HepG2 (cell line): ENCODE measurements at regions not wholly inside any gene's neighbourhood (a gene's known extent, or its start where the extent isn't known, plus 50 kb on each side); places are given as distances from the start of the nearest gene placed in this dataset.

ENCODE experiments used
- ATAC-seq: fragments of 200-7000 bp; cut with Tn5 transposase; 3 replicates; pipeline ENCODE4 v1.9.1; 2020; ENCODE audit warnings: mild to moderate bottlenecking, moderate library complexity
- BruUV-seq: library from RNA; stranded (reverse); fragments of 400-500 nt; replicated peaks from 2 replicates; lab custom pipeline; 2021; lab: Mats Ljungman, UMichigan
- CTCF ChIA-PET: fragments of 300-600 bp; formaldehyde crosslinking; extraction: SDS; loops from one replicate; lab custom pipeline; 2021; ENCODE audit warnings: low total read pairs, inconsistent platforms, low intra/inter-chr PET ratio; lab: Yijun Ruan, JAX
- POLR2A ChIA-PET: fragments of 350-600 bp; sonication (Branson Sonifier 250); formaldehyde crosslinking; loops from one replicate; lab custom pipeline; 2020; ENCODE audit warnings: antibody characterized with exemption, inconsistent platforms; lab: Yijun Ruan, JAX
- DNase-seq: peaks from one replicate; pipeline ENCODE4 v3.0.0-alpha.2; 2015; ENCODE audit warnings: low spot score
- FAIRE-seq: peaks from 3 replicates; lab custom pipeline; 2011; peaks lifted over from hg19 to GRCh38; lab: Jason Lieb, UNC
- H2AFZ ChIP-seq: one replicate; pipeline ENCODE4 v1.6.1; 2011; ENCODE audit warnings: low read length, inconsistent platforms
- H3K27ac ChIP-seq: fragments of 300-600 bp; 3 replicates; pipeline ENCODE4 v1.8.0; 2011; ENCODE audit warnings: mixed run types, mild to moderate bottlenecking, mixed read lengths, low read length, inconsistent platforms; ENCODE audit not compliant: insufficient read depth; ENCODE audit errors: extremely low read length
- H3K27me3 ChIP-seq, 2 experiments: fragments of 200-600 bp in 1 of 2; 2 replicates in 1 of 2; 3 replicates in 1 of 2; pipeline versions ENCODE4 v1.6.0 to v1.8.0; 2011; ENCODE audit warnings: low read length in 2 of 2, mild to moderate bottlenecking in 2 of 2, moderate library complexity in 2 of 2, inconsistent platforms in 1 of 2; ENCODE audit not compliant: insufficient read depth in 2 of 2, control insufficient read depth in 1 of 2
- H3K36me3 ChIP-seq, 2 experiments: fragments of 200-600 bp in 1 of 2; replicated peaks in 1 of 2; 2 replicates in 1 of 2; 3 replicates in 1 of 2; pipeline versions ENCODE4 v1.5.1 to v1.8.0; 2011; ENCODE audit warnings: low read length in 2 of 2, inconsistent platforms in 1 of 2; ENCODE audit not compliant: insufficient read depth in 2 of 2, control insufficient read depth in 1 of 2
- H3K4me1 ChIP-seq: 2 replicates; pipeline ENCODE4 v1.5.1; 2012; ENCODE audit warnings: low read length, inconsistent platforms; ENCODE audit not compliant: insufficient read depth
- H3K4me2 ChIP-seq: 2 replicates; pipeline ENCODE4 v1.6.0; 2011; ENCODE audit warnings: low read depth, low read length, inconsistent platforms
- H3K4me3 ChIP-seq, 3 experiments: fragments of 200-600 bp in 1 of 3; sonication (generic), shearing (Covaris generic) in 1 of 3; replicated peaks in 1 of 3; 2 replicates each; pipeline ENCODE4 v1.5.1; 2011 to 2016; ENCODE audit warnings: low read length in 3 of 3, inconsistent platforms in 2 of 3, low read depth in 2 of 3, mild to moderate bottlenecking in 2 of 3, control low read depth in 1 of 3, mixed read lengths in 1 of 3; ENCODE audit not compliant: insufficient read depth in 1 of 3
- H3K79me2 ChIP-seq: one replicate; pipeline ENCODE4 v1.6.1; 2011; ENCODE audit warnings: low read length, inconsistent platforms; ENCODE audit not compliant: insufficient read depth
- H3K9ac ChIP-seq: 2 replicates; pipeline ENCODE4 v1.6.0; 2011; ENCODE audit warnings: mild to moderate bottlenecking, low read depth, low read length, inconsistent platforms; ENCODE audit not compliant: insufficient read depth
- H3K9me3 ChIP-seq: 2 replicates; pipeline ENCODE4 v1.5.1; 2012; ENCODE audit warnings: mild to moderate bottlenecking, low read length
- H4K20me1 ChIP-seq: 2 replicates; pipeline ENCODE4 v1.6.0; 2011; ENCODE audit warnings: inconsistent platforms, mild to moderate bottlenecking, low read length, moderate library complexity; ENCODE audit not compliant: insufficient read depth
- EHMT2 ChIP-seq: fragments of 200-600 bp; sonication (generic); IDR thresholded peaks from 2 replicates; pipeline ENCODE4 v1.7.0; 2017; ENCODE audit warnings: antibody characterized with exemption, low read depth, low read length, borderline replicate concordance
- HMGXB4 ChIP-seq, 2 experiments: sonication (generic) in 1 of 2; formaldehyde crosslinking in 1 of 2; IDR thresholded peaks; 2 replicates each; pipeline versions ENCODE4 v1.4.0 to v1.6.1; 2018 to 2020; ENCODE audit warnings: missing genetic modification reagents in 2 of 2, borderline replicate concordance in 1 of 2, low read depth in 1 of 2, mild to moderate bottlenecking in 1 of 2, missing biosample characterization in 1 of 2
- HNRNPK ChIP-seq: fragments of 200-400 bp; formaldehyde crosslinking; IDR thresholded peaks from 2 replicates; pipeline ENCODE4 v1.6.1; 2018; ENCODE audit warnings: low read length, low read depth, moderate library complexity, mild to moderate bottlenecking; ENCODE audit not compliant: poor library complexity, severe bottlenecking
- IKZF5 ChIP-seq: IDR thresholded peaks from 2 replicates; pipeline ENCODE4 v1.6.1; 2018; ENCODE audit warnings: missing genetic modification reagents, mild to moderate bottlenecking, missing compliant biosample characterization
- KDM4B ChIP-seq: sonication (generic); formaldehyde crosslinking; IDR thresholded peaks from 2 replicates; pipeline ENCODE4 v1.4.0; 2020; ENCODE audit warnings: missing genetic modification reagents
- MAFK ChIP-seq, 2 experiments: IDR thresholded peaks in 1 of 2; conservative IDR thresholded peaks in 1 of 2; 2 replicates each; pipeline ENCODE4 v1.6.1; 2011; ENCODE audit warnings: improper control_type of control experiment in 2 of 2, low read length in 2 of 2
- MAZ ChIP-seq, 2 experiments: sonication (generic) in 1 of 2; formaldehyde crosslinking in 1 of 2; IDR thresholded peaks; 2 replicates each; pipeline versions ENCODE4 v1.5.0 to v1.6.1; 2012 to 2020; ENCODE audit warnings: low read depth in 2 of 2, mild to moderate bottlenecking in 2 of 2, borderline replicate concordance in 1 of 2, improper control_type of control experiment in 1 of 2, low read length in 1 of 2, missing genetic modification reagents in 1 of 2, moderate library complexity in 1 of 2
- RARA ChIP-seq: IDR thresholded peaks from 2 replicates; pipeline ENCODE4 v1.6.1; 2016; ENCODE audit warnings: missing genetic modification reagents, missing compliant biosample characterization
- SCMH1 ChIP-seq: sonication (generic); formaldehyde crosslinking; IDR thresholded peaks from 2 replicates; pipeline ENCODE4 v1.9.0; 2021; ENCODE audit warnings: missing genetic modification reagents, mild to moderate bottlenecking, borderline replicate concordance
- SRY ChIP-seq: sonication (generic); formaldehyde crosslinking; IDR thresholded peaks from 2 replicates; pipeline ENCODE4 v1.8.0; 2022; ENCODE audit warnings: mild to moderate bottlenecking, missing genetic modification reagents
- TP53 ChIP-seq: sonication (generic); formaldehyde crosslinking; conservative IDR thresholded peaks from 2 replicates; pipeline ENCODE4 v1.4.0; 2020; ENCODE audit warnings: missing genetic modification reagents
- ZFP90 ChIP-seq: sonication (generic); formaldehyde crosslinking; IDR thresholded peaks from 2 replicates; pipeline ENCODE4 v1.8.0; 2022; ENCODE audit warnings: missing genetic modification reagents, mild to moderate bottlenecking, inconsistent platforms, borderline replicate concordance
- ZNF629 ChIP-seq: sonication (generic); formaldehyde crosslinking; conservative IDR thresholded peaks from 2 replicates; pipeline ENCODE4 v1.5.0; 2020; ENCODE audit warnings: missing genetic modification reagents
- ZNF772 ChIP-seq: sonication (generic); formaldehyde crosslinking; IDR thresholded peaks from 2 replicates; pipeline ENCODE4 v1.5.0; 2020; ENCODE audit warnings: mild to moderate bottlenecking, missing genetic modification reagents
- ZNF782 ChIP-seq: sonication (generic); formaldehyde crosslinking; IDR thresholded peaks from 2 replicates; pipeline ENCODE4 v1.4.0; 2020; ENCODE audit warnings: missing genetic modification reagents, mild to moderate bottlenecking, borderline replicate concordance
- ZNF839 ChIP-seq: sonication (generic); formaldehyde crosslinking; IDR thresholded peaks from 2 replicates; pipeline ENCODE4 v1.4.0; 2020; ENCODE audit warnings: missing genetic modification reagents, mild to moderate bottlenecking, borderline replicate concordance
- ZSCAN12 ChIP-seq: sonication (generic); formaldehyde crosslinking; IDR thresholded peaks from 2 replicates; pipeline ENCODE4 v1.9.0; 2021; ENCODE audit warnings: mild to moderate bottlenecking, missing genetic modification reagents
- WGBS: methylation state at CpG from one replicate; pipeline ENCODE4 v1.1.6; 2017; ENCODE audit warnings: low lambda C conversion rate; 5-methylcytosine and 5-hydroxymethylcytosine counted together
- in situ Hi-C: cut with HindIII; loops from 2 replicates; pipeline ENCODE4 v1.10.0; 2017; ENCODE audit warnings: low pct_unique_long_range_greater_than_20kb; ENCODE audit not compliant: extremely low pct_ligation_motif_present
- intact Hi-C: fragments of 100-400 bp; cut with micrococcal nuclease; formaldehyde crosslinking; loops from one replicate; pipeline ENCODE4 v1.10.0; 2022; ENCODE audit not compliant: unreplicated experiment

- ChIA-PET CTCF (no interaction called here), POLR2A (no interaction called here)
- DNase-seq = no peak
- no TSS peak for BruUV-seq
- Histone ChIP-seq H3K79me2 (no peaks in the 10 kb centered on the region), H3K27me3 (no peaks in the 10 kb centered on the region), H3K4me3 (no peak overlapping the region), H2AFZ (no peak overlapping the region), H3K9ac (no peak overlapping the region), H3K4me1 (no peaks in the 10 kb centered on the region), H3K9me3 (no peaks in the 10 kb centered on the region), H3K36me3 (no peaks in the 10 kb centered on the region), H3K27ac (no peak overlapping the region), H4K20me1 (no peaks in the 10 kb centered on the region), H3K4me2 (no peak overlapping the region)
- no peak for ATAC-seq
- in situ Hi-C loops (no loop called here), intact Hi-C loops (no loop called here)
- FAIRE-seq = no peak
- TF ChIP-seq ZFP90 (CRISPR knock-in tag) (no peak), HNRNPK (peak; percentile 19)
Measured at GRCh38 chr3:117141812-117142211, 432.2 kb downstream of the TUSC7 start.

- intact Hi-C loops = no loop called here
- ATAC-seq (no peak), DNase-seq (no peak), FAIRE-seq (no peak)
- H3K27me3 ChIP-seq = no peaks in the 10 kb centered on the region
- H3K79me2 ChIP-seq = no peaks in the 10 kb centered on the region
- POLR2A ChIA-PET = no interaction called here
- no peak overlapping the region for H3K9ac ChIP-seq
- H3K36me3 ChIP-seq = no peaks in the 10 kb centered on the region
- in situ Hi-C loops = no loop called here
- H3K4me2 ChIP-seq = no peak overlapping the region
- no peak overlapping the region for H3K4me3 ChIP-seq
- no peaks in the 10 kb centered on the region for H3K9me3 ChIP-seq
- no peaks in the 10 kb centered on the region for H4K20me1 ChIP-seq
- H2AFZ ChIP-seq = no peak overlapping the region
- 12% methylated on average over 5 of the region's 5 CpGs for WGBS
- no peak overlapping the region for H3K27ac ChIP-seq
- BruUV-seq = no TSS peak
- no peaks in the 10 kb centered on the region for H3K4me1 ChIP-seq
- CTCF ChIA-PET = no interaction called here
- no peak for TF ChIP-seq TP53
- no peak for TF ChIP-seq ZSCAN12 (CRISPR knock-in tag)
- TF ChIP-seq ZNF839 = no peak
- no peak for TF ChIP-seq KDM4B
- TF ChIP-seq HMGXB4 (CRISPR knock-in tag; IDR thresholded peaks at IDR 0.05; ENCODE audit: borderline replicate concordance in 1 of 2, low read depth in 1 of 2) = no peak
- no peak for TF ChIP-seq IKZF5 (CRISPR knock-in tag)
- TF ChIP-seq MAFK (conservative IDR thresholded peaks at IDR 0.05 in 1 of 2, IDR thresholded peaks at IDR 0.05 in 1 of 2; ENCODE audit: low read length in 2 of 2) = no peak
- no peak for TF ChIP-seq SCMH1 (CRISPR knock-in tag)
- TF ChIP-seq RARA (CRISPR knock-in tag) = no peak
- no peak for TF ChIP-seq EHMT2
- no peak for TF ChIP-seq ZNF772 (CRISPR knock-in tag)
- no peak for TF ChIP-seq ZNF629 (CRISPR knock-in tag)
- no peak for TF ChIP-seq MAZ (IDR thresholded peaks at IDR 0.05; ENCODE audit: borderline replicate concordance, low read depth, low read length)
- no peak for TF ChIP-seq MAZ (CRISPR knock-in tag; IDR thresholded peaks at IDR 0.05; ENCODE audit: low read depth)
- no peak for TF ChIP-seq SRY (CRISPR knock-in tag)
- no peak for TF ChIP-seq ZNF782 (CRISPR knock-in tag)
Measured at GRCh38 chr3:117144853-117145252, 435.3 kb downstream of the TUSC7 start.
